Activated T-cell treated with anti-CD3 and anti-CD28 coated beads, Interleukin-2, amount 50 U/mL, for 4 hours (primary cell): ENCODE measurements at regions not wholly inside any gene's neighbourhood (a gene's known extent, or its start where the extent isn't known, plus 50 kb on each side); places are given as distances from the start of the nearest gene placed in this dataset.

Experiments used
- ATAC-seq, 2 donors: fragments of 200-7000 bp; cut with Tn5 transposase; one replicate each; pipeline ENCODE4 v1.10.0; 2021
- DNase-seq: peaks from one replicate; pipeline ENCODE4 v3.0.0-alpha.2; 2020
- H3K27me3 Mint-ChIP-seq: one replicate; pipeline ENCODE4 v1.8.0; 2021; ENCODE audit warnings: low read depth, mixed read lengths
- H3K36me3 Mint-ChIP-seq: one replicate; pipeline ENCODE4 v1.8.0; 2022; ENCODE audit warnings: mixed read lengths; ENCODE audit not compliant: insufficient read depth
- H3K4me1 Mint-ChIP-seq: one replicate; pipeline ENCODE4 v1.8.0; 2021; ENCODE audit warnings: low read depth, mixed read lengths
- H3K4me3 Mint-ChIP-seq: one replicate; pipeline ENCODE4 v1.8.0; 2021; ENCODE audit warnings: mild to moderate bottlenecking, moderate library complexity, mixed read lengths
- H3K9me3 Mint-ChIP-seq: one replicate; pipeline ENCODE4 v1.8.0; 2021; ENCODE audit warnings: mixed read lengths

GRCh38 chrX:125089761-125090445 is 229.8 kb upstream of the TEX13C start:
- Mint-ChIP-seq H3K9me3 (no peaks in the 10 kb centered on the region), H3K36me3 (no peaks in the 10 kb centered on the region), H3K27me3 (no peaks in the 10 kb centered on the region), H3K4me3 (no peak overlapping the region), H3K4me1 (no peaks in the 10 kb centered on the region)
- DNase-seq (no peak), ATAC-seq (peak in 1 of 2 donors; percentile 37)

DNA sequence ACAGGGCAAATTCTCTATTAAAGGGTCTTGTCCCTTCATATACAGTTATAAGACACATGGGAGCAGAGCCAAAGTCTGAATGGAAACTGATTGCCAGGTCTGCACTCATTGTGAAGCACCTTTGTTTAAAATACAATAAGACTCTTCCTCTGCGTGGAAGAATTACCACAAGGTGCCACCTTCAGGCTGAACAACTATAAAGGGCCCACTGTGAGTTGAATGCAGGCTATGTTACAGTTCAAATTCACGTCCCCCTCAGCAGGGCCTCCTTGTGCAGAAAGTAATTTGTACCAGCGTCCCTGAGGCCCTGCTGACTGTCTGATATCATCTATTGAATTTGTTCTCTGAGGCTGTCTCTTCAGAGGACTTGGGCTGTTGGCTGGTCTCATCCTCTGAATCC is 225.8 kb upstream of the TEX13C start:
- no peak overlapping the region for H3K4me3 Mint-ChIP-seq
- ATAC-seq = no peak
- no peaks in the 10 kb centered on the region for H3K36me3 Mint-ChIP-seq
- DNase-seq = no peak
- no peaks in the 10 kb centered on the region for H3K27me3 Mint-ChIP-seq
- H3K4me1 Mint-ChIP-seq = no peaks in the 10 kb centered on the region
- no peaks in the 10 kb centered on the region for H3K9me3 Mint-ChIP-seq

DNA sequence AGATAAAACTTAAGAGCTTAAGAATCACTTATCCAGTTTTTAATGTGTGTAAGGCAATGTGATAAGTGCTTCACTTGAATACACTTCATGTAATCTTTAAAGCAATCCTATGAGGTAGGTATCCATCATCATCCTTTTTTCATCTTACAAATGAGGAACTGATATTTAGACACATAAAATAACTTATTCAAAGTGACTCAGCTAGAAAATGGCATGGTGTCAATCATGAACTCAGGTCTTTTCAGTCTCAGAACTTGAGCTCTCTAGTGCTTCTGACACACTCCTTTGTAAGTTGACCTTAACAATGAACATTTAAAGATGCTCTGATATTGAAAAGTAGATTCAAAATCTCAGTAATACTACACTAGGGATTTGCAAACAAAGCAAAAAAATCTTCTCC is 224.8 kb upstream of the TEX13C start:
- Mint-ChIP-seq H3K9me3 (no peaks in the 10 kb centered on the region), H3K4me3 (no peak overlapping the region), H3K4me1 (no peaks in the 10 kb centered on the region), H3K27me3 (no peaks in the 10 kb centered on the region), H3K36me3 (no peaks in the 10 kb centered on the region)
- no peak for DNase-seq
- no peak for ATAC-seq

DNA sequence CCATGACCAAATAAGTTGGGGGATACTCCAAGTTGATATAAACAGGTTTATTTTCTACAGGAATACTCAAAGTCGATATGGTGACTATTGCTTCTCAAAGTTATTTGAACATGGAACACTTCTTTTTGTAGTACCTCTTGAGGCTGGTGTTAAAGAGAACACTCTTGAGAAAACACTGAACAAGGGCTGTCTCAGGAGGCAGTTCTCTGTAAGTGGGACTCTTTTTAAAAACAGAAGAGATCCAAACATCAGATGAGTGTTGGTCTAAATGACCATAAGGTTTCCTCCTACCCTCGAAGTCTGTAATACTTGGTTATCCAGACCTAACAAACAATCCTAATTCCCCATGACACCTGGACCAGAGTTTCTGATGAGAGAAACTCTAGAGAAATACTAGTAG is 223.2 kb upstream of the TEX13C start:
- Mint-ChIP-seq H3K27me3 (no peaks in the 10 kb centered on the region), H3K4me3 (no peak overlapping the region), H3K4me1 (no peaks in the 10 kb centered on the region), H3K9me3 (no peaks in the 10 kb centered on the region), H3K36me3 (no peaks in the 10 kb centered on the region)
- DNase-seq = no peak
- no peak for ATAC-seq

DNA sequence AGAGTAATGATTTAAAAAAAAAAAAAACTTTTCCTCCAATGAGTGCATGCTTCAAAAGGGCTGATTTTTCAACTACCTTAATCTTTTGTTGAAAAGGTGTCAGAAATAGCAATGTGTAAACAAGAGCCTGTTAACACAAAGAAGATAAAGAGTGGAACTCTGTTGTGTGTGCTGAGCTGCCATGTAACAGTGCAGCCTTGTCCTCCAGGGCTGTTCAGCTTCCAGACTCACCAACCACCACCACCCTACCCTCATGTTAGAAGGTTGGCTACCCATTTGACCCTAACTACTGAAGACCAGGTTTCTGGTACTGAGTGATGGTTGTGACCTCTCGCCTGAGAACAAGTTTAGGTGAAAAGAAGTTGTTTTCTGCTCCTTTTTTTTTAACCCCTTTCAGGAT is 222.8 kb upstream of the TEX13C start:
- no peaks in the 10 kb centered on the region for H3K27me3 Mint-ChIP-seq
- no peak for ATAC-seq
- no peak for DNase-seq
- H3K9me3 Mint-ChIP-seq = no peaks in the 10 kb centered on the region
- H3K36me3 Mint-ChIP-seq = no peaks in the 10 kb centered on the region
- H3K4me3 Mint-ChIP-seq = no peak overlapping the region
- H3K4me1 Mint-ChIP-seq = no peaks in the 10 kb centered on the region

- Mint-ChIP-seq H3K4me1 (no peaks in the 10 kb centered on the region), H3K4me3 (no peak overlapping the region), H3K36me3 (no peaks in the 10 kb centered on the region), H3K9me3 (no peaks in the 10 kb centered on the region), H3K27me3 (no peaks in the 10 kb centered on the region)
- ATAC-seq = no peak
- no peak for DNase-seq
These were observed 217.5 kb upstream of the TEX13C start for GRCh38 chrX:125101971-125102755.

- ATAC-seq (no peak), DNase-seq (no peak)
- H3K27me3 Mint-ChIP-seq = no peaks in the 10 kb centered on the region
- no peak overlapping the region for H3K4me3 Mint-ChIP-seq
- H3K36me3 Mint-ChIP-seq = no peaks in the 10 kb centered on the region
- no peaks in the 10 kb centered on the region for H3K4me1 Mint-ChIP-seq
- no peaks in the 10 kb centered on the region for H3K9me3 Mint-ChIP-seq
These were observed 216.0 kb upstream of the TEX13C start for GRCh38 chrX:125103693-125104092.

DNA sequence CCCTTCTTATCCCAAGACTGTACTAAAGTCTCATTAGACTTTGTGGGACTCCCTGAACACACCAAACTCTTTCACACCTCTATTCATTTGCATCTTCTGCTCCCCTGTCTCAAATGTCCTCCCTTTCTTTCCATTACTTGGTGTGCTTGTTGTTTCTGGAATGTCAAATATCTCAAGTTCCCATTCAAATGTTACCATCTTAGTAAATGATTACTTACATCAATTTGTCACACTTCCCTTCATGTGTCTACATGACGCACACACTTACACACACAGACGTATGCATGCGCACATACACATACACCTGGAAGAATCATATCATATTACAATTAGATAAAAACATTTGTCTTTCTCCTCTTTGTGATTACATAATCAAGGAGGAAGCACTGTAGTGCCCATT is 210.8 kb upstream of the TEX13C start:
- Mint-ChIP-seq H3K27me3 (peaks cover 3% of the 10 kb centered on the region), H3K4me1 (no peaks in the 10 kb centered on the region), H3K9me3 (no peaks in the 10 kb centered on the region), H3K4me3 (no peak overlapping the region), H3K36me3 (no peaks in the 10 kb centered on the region)
- ATAC-seq (no peak), DNase-seq (no peak)

- DNase-seq (no peak), ATAC-seq (no peak)
- Mint-ChIP-seq H3K36me3 (no peaks in the 10 kb centered on the region), H3K4me1 (no peaks in the 10 kb centered on the region), H3K9me3 (peaks cover 5% of the 10 kb centered on the region), H3K27me3 (no peaks in the 10 kb centered on the region), H3K4me3 (no peak overlapping the region)
These were observed 188.5 kb upstream of the TEX13C start for GRCh38 chrX:125131164-125131563.

DNA sequence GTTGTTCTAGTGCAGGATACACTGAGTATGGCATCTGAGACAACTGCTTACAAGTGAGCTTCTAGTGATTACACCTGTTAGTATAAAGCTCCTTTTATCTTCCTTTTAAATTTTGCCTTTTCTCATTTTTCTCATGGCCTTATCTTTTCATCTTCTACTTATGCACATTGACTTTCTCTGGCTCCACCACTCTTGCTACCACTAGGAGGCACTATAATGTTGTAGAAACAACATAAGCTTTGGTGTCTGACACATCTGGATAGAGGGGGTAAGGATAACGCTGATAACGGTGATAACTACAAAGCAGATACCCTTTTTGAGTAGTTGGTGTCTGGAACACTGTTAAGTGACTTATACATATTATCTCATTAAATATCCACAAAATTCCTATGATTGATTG is 187.4 kb upstream of the TEX13C start:
- H3K27me3 Mint-ChIP-seq = no peaks in the 10 kb centered on the region
- no peak overlapping the region for H3K4me3 Mint-ChIP-seq
- no peaks in the 10 kb centered on the region for H3K4me1 Mint-ChIP-seq
- peaks cover 5% of the 10 kb centered on the region for H3K9me3 Mint-ChIP-seq
- DNase-seq = no peak
- ATAC-seq = peak in 1 of 2 donors; percentile 46
- no peaks in the 10 kb centered on the region for H3K36me3 Mint-ChIP-seq

DNA sequence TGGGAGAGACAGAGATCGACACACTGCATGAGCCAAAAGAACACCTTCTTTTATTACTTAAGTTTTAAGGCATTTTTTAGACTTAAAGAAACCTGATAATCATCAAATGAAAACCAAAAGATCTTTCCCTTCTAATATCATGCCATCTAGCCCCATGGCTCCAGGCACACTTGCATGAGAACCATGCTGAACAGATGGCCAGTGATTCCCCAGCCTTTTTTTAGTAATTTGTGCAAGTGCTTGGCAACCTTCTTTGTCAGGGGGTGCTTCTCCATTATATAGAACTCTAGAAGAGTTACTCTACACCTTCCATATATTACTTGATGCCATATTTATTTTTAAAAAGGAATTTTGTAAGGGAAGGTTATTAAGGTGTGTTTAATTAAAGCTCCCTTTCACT is 182.2 kb upstream of the TEX13C start:
- no peaks in the 10 kb centered on the region for H3K4me1 Mint-ChIP-seq
- H3K4me3 Mint-ChIP-seq = no peak overlapping the region
- no peak for DNase-seq
- no peaks in the 10 kb centered on the region for H3K27me3 Mint-ChIP-seq
- no peaks in the 10 kb centered on the region for H3K9me3 Mint-ChIP-seq
- H3K36me3 Mint-ChIP-seq = no peaks in the 10 kb centered on the region
- ATAC-seq = no peak

DNA sequence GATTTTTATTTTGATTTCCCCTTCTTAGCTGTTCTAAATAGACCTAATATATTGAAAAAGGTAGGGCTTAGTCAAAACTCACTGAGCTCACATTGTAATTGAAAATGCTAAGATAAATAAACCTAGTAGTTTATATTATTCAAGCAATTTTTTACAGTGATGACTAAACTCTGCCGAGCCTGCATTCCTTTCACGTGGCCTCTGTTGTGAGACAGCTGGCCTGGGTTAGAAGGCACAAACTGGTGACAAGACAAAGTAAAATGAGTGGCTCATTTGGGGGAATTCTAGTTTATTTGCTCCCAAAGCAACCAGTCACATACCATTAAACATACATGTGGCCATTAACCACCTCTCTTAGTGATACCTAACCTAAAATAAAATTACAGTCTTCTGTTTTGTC is 169.4 kb upstream of the TEX13C start:
- H3K36me3 Mint-ChIP-seq = no peaks in the 10 kb centered on the region
- H3K4me3 Mint-ChIP-seq = no peak overlapping the region
- DNase-seq (no peak), ATAC-seq (no peak)
- no peaks in the 10 kb centered on the region for H3K27me3 Mint-ChIP-seq
- H3K4me1 Mint-ChIP-seq = no peaks in the 10 kb centered on the region
- no peaks in the 10 kb centered on the region for H3K9me3 Mint-ChIP-seq

GRCh38 chrX:125151146-125151545 is 168.5 kb upstream of the TEX13C start:
- Mint-ChIP-seq H3K27me3 (no peaks in the 10 kb centered on the region), H3K4me1 (no peaks in the 10 kb centered on the region), H3K9me3 (no peaks in the 10 kb centered on the region), H3K36me3 (no peaks in the 10 kb centered on the region), H3K4me3 (no peak overlapping the region)
- no peak for ATAC-seq
- DNase-seq = no peak

- Mint-ChIP-seq H3K4me3 (no peak overlapping the region), H3K27me3 (no peaks in the 10 kb centered on the region), H3K9me3 (no peaks in the 10 kb centered on the region), H3K36me3 (no peaks in the 10 kb centered on the region), H3K4me1 (no peaks in the 10 kb centered on the region)
- ATAC-seq = no peak
- DNase-seq = no peak
These were observed 167.7 kb upstream of the TEX13C start for GRCh38 chrX:125152011-125152410.

GRCh38 chrX:125153621-125154020 is 166.1 kb upstream of the TEX13C start:
- Mint-ChIP-seq H3K4me3 (no peak overlapping the region), H3K4me1 (no peaks in the 10 kb centered on the region), H3K27me3 (no peaks in the 10 kb centered on the region), H3K36me3 (no peaks in the 10 kb centered on the region), H3K9me3 (no peaks in the 10 kb centered on the region)
- no peak for ATAC-seq
- DNase-seq = no peak
